ENCODE measurements at regions not wholly inside any gene's neighbourhood (a gene's known extent, or its start where the extent isn't known, plus 50 kb on each side); places are given as distances from the start of the nearest gene placed in this dataset.

GRCh38 chr9:115653171-115653606 is 500.4 kb upstream of the PAPPA start:
- Histone ChIP-seq H3K4me1 (ENCODE audit: control insufficient read depth, insufficient read depth, low read length, poor library complexity, severe bottlenecking) (peaks cover 5% of the 10 kb centered on the region), H3K27ac (ENCODE audit: low read depth, low read length, severe bottlenecking) (no peak overlapping the region), H3K36me3 (ENCODE audit: control insufficient read depth, insufficient read depth, low read length) (no peaks in the 10 kb centered on the region), H3K4me3 (ENCODE audit: extremely low read depth, insufficient read depth, low read length, poor library complexity, severe bottlenecking) (no peak overlapping the region), H3K9me3 (ENCODE audit: control insufficient read depth, low read length) (no peaks in the 10 kb centered on the region)
- WGBS, 2 experiments (ENCODE audit: insufficient coverage in 2 of 2), result 80 to 94% methylated on average over 1 to 2 of the region's 3 CpGs

GRCh38 chr9:115657695-115658094 is 495.9 kb upstream of the PAPPA start:
- no peaks in the 10 kb centered on the region for H3K9me3 ChIP-seq (ENCODE audit: control insufficient read depth, low read length)
- no peaks in the 10 kb centered on the region for H3K36me3 ChIP-seq (ENCODE audit: control insufficient read depth, insufficient read depth, low read length)
- H3K4me1 ChIP-seq (ENCODE audit: control insufficient read depth, insufficient read depth, low read length, poor library complexity, severe bottlenecking), result peaks cover 5% of the 10 kb centered on the region
- WGBS, 2 experiments (ENCODE audit: insufficient coverage in 2 of 2), result no CpG with 5 or more reads among the region's 2 CpGs
- H3K27ac ChIP-seq (ENCODE audit: low read depth, low read length, severe bottlenecking), result no peak overlapping the region
- no peak overlapping the region for H3K4me3 ChIP-seq (ENCODE audit: extremely low read depth, insufficient read depth, low read length, poor library complexity, severe bottlenecking)

- 92 to 100% methylated on average over 2 of the region's 2 CpGs for WGBS, 2 experiments (ENCODE audit: insufficient coverage in 2 of 2)
- Histone ChIP-seq H3K4me3 (ENCODE audit: extremely low read depth, insufficient read depth, low read length, poor library complexity, severe bottlenecking) (no peak overlapping the region), H3K9me3 (ENCODE audit: control insufficient read depth, low read length) (no peaks in the 10 kb centered on the region), H3K27ac (ENCODE audit: low read depth, low read length, severe bottlenecking) (no peak overlapping the region), H3K36me3 (ENCODE audit: control insufficient read depth, insufficient read depth, low read length) (no peaks in the 10 kb centered on the region), H3K4me1 (ENCODE audit: control insufficient read depth, insufficient read depth, low read length, poor library complexity, severe bottlenecking) (peaks cover 15% of the 10 kb centered on the region)
These were observed 488.1 kb upstream of the PAPPA start for GRCh38 chr9:115665519-115665918.

- no peaks in the 10 kb centered on the region for H3K9me3 ChIP-seq (ENCODE audit: control insufficient read depth, low read length)
- H3K36me3 ChIP-seq (ENCODE audit: control insufficient read depth, insufficient read depth, low read length), result no peaks in the 10 kb centered on the region
- H3K4me1 ChIP-seq (ENCODE audit: control insufficient read depth, insufficient read depth, low read length, poor library complexity, severe bottlenecking), result peaks cover 42% of the 10 kb centered on the region
- no peak overlapping the region for H3K4me3 ChIP-seq (ENCODE audit: extremely low read depth, insufficient read depth, low read length, poor library complexity, severe bottlenecking)
- WGBS, 2 experiments (ENCODE audit: insufficient coverage in 2 of 2), result 80 to 94% methylated on average over 2 of the region's 2 CpGs
- H3K27ac ChIP-seq (ENCODE audit: low read depth, low read length, severe bottlenecking), result peak overlapping the region; percentile 60
These were observed 485.1 kb upstream of the PAPPA start for GRCh38 chr9:115668521-115668920.

- peaks cover 49% of the 10 kb centered on the region for H3K4me1 ChIP-seq (ENCODE audit: control insufficient read depth, insufficient read depth, low read length, poor library complexity, severe bottlenecking)
These were observed 482.2 kb upstream of the PAPPA start for GRCh38 chr9:115671236-115671962.

GRCh38 chr9:115671963-115672305 is 481.7 kb upstream of the PAPPA start:
- Histone ChIP-seq H3K9me3 (ENCODE audit: control insufficient read depth, low read length) (peaks cover 6% of the 10 kb centered on the region), H3K4me1 (ENCODE audit: control insufficient read depth, insufficient read depth, low read length, poor library complexity, severe bottlenecking) (peaks cover 48% of the 10 kb centered on the region), H3K36me3 (ENCODE audit: control insufficient read depth, insufficient read depth, low read length) (no peaks in the 10 kb centered on the region), H3K27ac (ENCODE audit: low read depth, low read length, severe bottlenecking) (peak overlapping the region; percentile 100), H3K4me3 (ENCODE audit: extremely low read depth, insufficient read depth, low read length, poor library complexity, severe bottlenecking) (no peak overlapping the region)
- 100% methylated on average over 1 of the region's 1 CpG; no CpG with 5 or more reads in 1 of the 2 experiments for WGBS, 2 experiments (ENCODE audit: insufficient coverage in 2 of 2)

More at GRCh38 chr9:115671236-115671962, 482.2 kb upstream of the PAPPA start:
- peak overlapping the region; percentile 100 for H3K27ac ChIP-seq (ENCODE audit: low read depth, low read length, severe bottlenecking)
- H3K36me3 ChIP-seq (ENCODE audit: control insufficient read depth, insufficient read depth, low read length), result no peaks in the 10 kb centered on the region
- WGBS, 2 experiments (ENCODE audit: insufficient coverage in 2 of 2), result 91% methylated on average over 4 of the region's 7 CpGs
- H3K4me3 ChIP-seq (ENCODE audit: extremely low read depth, insufficient read depth, low read length, poor library complexity, severe bottlenecking), result no peak overlapping the region
- H3K9me3 ChIP-seq (ENCODE audit: control insufficient read depth, low read length), result peaks cover under 1% of the 10 kb centered on the region

GRCh38 chr9:115672477-115673316 is 480.9 kb upstream of the PAPPA start:
- Histone ChIP-seq H3K27ac (ENCODE audit: low read depth, low read length, severe bottlenecking) (peak overlapping the region; percentile 100), H3K36me3 (ENCODE audit: control insufficient read depth, insufficient read depth, low read length) (no peaks in the 10 kb centered on the region), H3K4me3 (ENCODE audit: extremely low read depth, insufficient read depth, low read length, poor library complexity, severe bottlenecking) (no peak overlapping the region), H3K9me3 (ENCODE audit: control insufficient read depth, low read length) (peaks cover 9% of the 10 kb centered on the region), H3K4me1 (ENCODE audit: control insufficient read depth, insufficient read depth, low read length, poor library complexity, severe bottlenecking) (peaks cover 41% of the 10 kb centered on the region)
- 57 to 69% methylated on average over 4 of the region's 7 CpGs for WGBS, 2 experiments (ENCODE audit: insufficient coverage in 2 of 2)

- H3K9me3 ChIP-seq (ENCODE audit: control insufficient read depth, low read length), result peaks cover 9% of the 10 kb centered on the region
- H3K4me1 ChIP-seq (ENCODE audit: control insufficient read depth, insufficient read depth, low read length, poor library complexity, severe bottlenecking), result peaks cover 34% of the 10 kb centered on the region
- 91 to 95% methylated on average over 3 of the region's 3 CpGs for WGBS, 2 experiments (ENCODE audit: insufficient coverage in 2 of 2)
- H3K4me3 ChIP-seq (ENCODE audit: extremely low read depth, insufficient read depth, low read length, poor library complexity, severe bottlenecking), result no peak overlapping the region
- peak overlapping the region; percentile 100 for H3K27ac ChIP-seq (ENCODE audit: low read depth, low read length, severe bottlenecking)
- no peaks in the 10 kb centered on the region for H3K36me3 ChIP-seq (ENCODE audit: control insufficient read depth, insufficient read depth, low read length)
These were observed 480.0 kb upstream of the PAPPA start for GRCh38 chr9:115673599-115673998.

GRCh38 chr9:115674091-115674490 is 479.5 kb upstream of the PAPPA start:
- H3K4me1 ChIP-seq (ENCODE audit: control insufficient read depth, insufficient read depth, low read length, poor library complexity, severe bottlenecking), result peaks cover 34% of the 10 kb centered on the region
- no peaks in the 10 kb centered on the region for H3K36me3 ChIP-seq (ENCODE audit: control insufficient read depth, insufficient read depth, low read length)
- WGBS, 2 experiments (ENCODE audit: insufficient coverage in 2 of 2), result 36 to 60% methylated on average over 1 of the region's 1 CpG
- H3K9me3 ChIP-seq (ENCODE audit: control insufficient read depth, low read length), result peaks cover 9% of the 10 kb centered on the region
- peak overlapping the region; percentile 100 for H3K27ac ChIP-seq (ENCODE audit: low read depth, low read length, severe bottlenecking)
- no peak overlapping the region for H3K4me3 ChIP-seq (ENCODE audit: extremely low read depth, insufficient read depth, low read length, poor library complexity, severe bottlenecking)

- Histone ChIP-seq H3K4me1 (ENCODE audit: control insufficient read depth, insufficient read depth, low read length, poor library complexity, severe bottlenecking) (peaks cover 35% of the 10 kb centered on the region), H3K9me3 (ENCODE audit: control insufficient read depth, low read length) (peaks cover 9% of the 10 kb centered on the region), H3K27ac (ENCODE audit: low read depth, low read length, severe bottlenecking) (no peak overlapping the region), H3K4me3 (ENCODE audit: extremely low read depth, insufficient read depth, low read length, poor library complexity, severe bottlenecking) (no peak overlapping the region), H3K36me3 (ENCODE audit: control insufficient read depth, insufficient read depth, low read length) (no peaks in the 10 kb centered on the region)
- no CpG with 5 or more reads among the region's 3 CpGs for WGBS, 2 experiments (ENCODE audit: insufficient coverage in 2 of 2)
These were observed 477.8 kb upstream of the PAPPA start for GRCh38 chr9:115675834-115676233.

- peaks cover 9% of the 10 kb centered on the region for H3K9me3 ChIP-seq (ENCODE audit: control insufficient read depth, low read length)
- peaks cover 4% of the 10 kb centered on the region for H3K4me1 ChIP-seq (ENCODE audit: control insufficient read depth, insufficient read depth, low read length, poor library complexity, severe bottlenecking)
- no peak overlapping the region for H3K27ac ChIP-seq (ENCODE audit: low read depth, low read length, severe bottlenecking)
- no CpG with 5 or more reads among the region's 1 CpG for WGBS, 2 experiments (ENCODE audit: insufficient coverage in 2 of 2)
- no peaks in the 10 kb centered on the region for H3K36me3 ChIP-seq (ENCODE audit: control insufficient read depth, insufficient read depth, low read length)
- H3K4me3 ChIP-seq (ENCODE audit: extremely low read depth, insufficient read depth, low read length, poor library complexity, severe bottlenecking), result no peak overlapping the region
These were observed 473.4 kb upstream of the PAPPA start for GRCh38 chr9:115680231-115680630.

All from mesodermal cell (in vitro differentiated cells).